ENCODE measurements at regions not wholly inside any gene's neighbourhood (a gene's known extent, or its start where the extent isn't known, plus 50 kb on each side); places are given as distances from the start of the nearest gene placed in this dataset.

GRCh38 chr16:65895486-65895885, 471.0 kb upstream of the CDH5 start:
- H3K4me3 ChIP-seq (ENCODE audit: low read length), result no peak overlapping the region
- 0 out of 2 replicates have a peak, but pooled peaks cover 4% of the 10 kb centered on the region for H3K4me1 ChIP-seq (ENCODE audit: insufficient read depth, low read length)
- BruUV-seq (replicated peaks), result no TSS peak
- intact Hi-C loops (cut with micrococcal nuclease), result no loop called here
- no peaks in the 10 kb centered on the region for H4K20me1 ChIP-seq (ENCODE audit: low read length)
- no peaks in the 10 kb centered on the region for H3K79me2 ChIP-seq (ENCODE audit: low read length)
- no peaks in the 10 kb centered on the region for H3K36me3 ChIP-seq (ENCODE audit: low read depth, low read length)
- no peak overlapping the region for H2AFZ ChIP-seq (ENCODE audit: low read length)
- H3F3A ChIP-seq (ENCODE audit: low read length, unreplicated experiment), result no peaks in the 10 kb centered on the region
- H3K4me2 ChIP-seq (ENCODE audit: low read length), result no peak overlapping the region
- CTCF ChIA-PET, result no interaction called here
- TF ChIP-seq CTCF (conservative IDR thresholded peaks at IDR 0.05; ENCODE audit: low read depth, low read length) (no peak), EZH2 (IDR thresholded peaks at IDR 0.05; ENCODE audit: low read length, unreplicated experiment) (no peak), EZH2phosphoT487 (IDR thresholded peaks at IDR 0.05; ENCODE audit: borderline replicate concordance, low read length) (no peak)
- H3K9me2 ChIP-seq (replicated peaks; ENCODE audit: low read length), result no peaks in the 10 kb centered on the region
- no peak for DNase-seq
- ATAC-seq, result no peak
- H3K27ac ChIP-seq (ENCODE audit: low read length), result no peak overlapping the region
- H3K9ac ChIP-seq (ENCODE audit: low read length), result no peak overlapping the region
- H3K9me3 ChIP-seq (ENCODE audit: low read length), result no peaks in the 10 kb centered on the region
- H3K27me3 ChIP-seq (ENCODE audit: low read length), result no peaks in the 10 kb centered on the region
- POLR2A ChIA-PET (ENCODE audit: unreplicated experiment), result no interaction called here

DNA sequence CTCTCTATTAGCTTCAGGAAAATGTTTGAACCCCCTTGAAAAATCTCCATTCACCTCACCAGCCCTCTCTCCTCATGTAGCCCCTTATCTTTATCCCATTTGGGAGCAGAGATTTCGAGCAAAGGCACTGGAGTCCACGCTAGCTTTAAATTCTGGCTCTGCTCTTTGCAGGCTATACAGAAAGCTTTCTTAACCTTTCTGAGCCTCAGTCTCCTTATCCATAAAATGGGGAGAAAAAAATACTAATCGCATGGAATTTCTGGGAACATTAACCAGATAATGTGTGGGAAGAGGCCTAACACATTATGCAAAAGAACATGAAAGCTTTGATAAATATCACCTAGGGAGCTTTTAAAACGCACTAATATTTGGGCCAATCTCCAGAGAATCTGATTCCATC, 476.3 kb upstream of the CDH5 start:
- ATAC-seq (no peak), DNase-seq (no peak)
- BruUV-seq (replicated peaks), result no TSS peak
- H3K4me1 ChIP-seq (ENCODE audit: insufficient read depth, low read length), result peaks cover 25% of the 10 kb centered on the region
- no peak overlapping the region for H3K4me3 ChIP-seq (ENCODE audit: low read length)
- H3K36me3 ChIP-seq (ENCODE audit: low read depth, low read length), result no peaks in the 10 kb centered on the region
- intact Hi-C loops (cut with micrococcal nuclease), result no loop called here
- no peaks in the 10 kb centered on the region for H3K9me3 ChIP-seq (ENCODE audit: low read length)
- ChIA-PET POLR2A (ENCODE audit: unreplicated experiment) (no interaction called here), CTCF (no interaction called here)
- H3K9ac ChIP-seq (ENCODE audit: low read length), result peak overlapping the region; percentile 24; the same call in 1 of the 2 replicates
- H3F3A ChIP-seq (ENCODE audit: low read length, unreplicated experiment), result no peaks in the 10 kb centered on the region
- no peaks in the 10 kb centered on the region for H3K79me2 ChIP-seq (ENCODE audit: low read length)
- peak overlapping the region; percentile 53 for H2AFZ ChIP-seq (ENCODE audit: low read length)
- TF ChIP-seq EZH2phosphoT487 (IDR thresholded peaks at IDR 0.05; ENCODE audit: borderline replicate concordance, low read length) (no peak), CTCF (conservative IDR thresholded peaks at IDR 0.05; ENCODE audit: low read depth, low read length) (no peak), EZH2 (IDR thresholded peaks at IDR 0.05; ENCODE audit: low read length, unreplicated experiment) (no peak)
- peak overlapping the region; percentile 69 for H3K4me2 ChIP-seq (ENCODE audit: low read length)
- H4K20me1 ChIP-seq (ENCODE audit: low read length), result no peaks in the 10 kb centered on the region
- peak overlapping the region; percentile 91 for H3K27ac ChIP-seq (ENCODE audit: low read length)
- no peaks in the 10 kb centered on the region for H3K27me3 ChIP-seq (ENCODE audit: low read length)
- no peaks in the 10 kb centered on the region for H3K9me2 ChIP-seq (replicated peaks; ENCODE audit: low read length)

DNA sequence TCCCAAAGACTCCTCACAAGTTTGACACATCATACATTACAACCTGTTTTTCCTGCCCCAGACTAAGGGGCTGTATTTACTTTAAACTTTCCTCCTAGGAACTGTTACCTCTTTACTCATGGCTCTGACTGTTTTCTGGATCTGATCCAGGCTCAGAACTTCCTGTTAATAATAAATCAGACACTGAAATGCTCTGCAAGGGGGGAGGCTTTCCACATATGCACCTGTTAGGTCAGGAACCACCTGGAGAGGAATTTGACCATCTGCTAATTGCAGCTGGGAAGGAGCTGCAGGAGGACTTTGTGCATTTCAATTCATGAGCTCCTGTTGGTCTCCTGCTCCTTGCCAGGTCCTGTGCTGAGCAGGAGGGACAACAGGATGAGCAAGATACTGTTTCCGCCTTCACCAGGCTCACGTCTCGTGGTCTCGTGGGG, 476.9 kb upstream of the CDH5 start:
- BruUV-seq (replicated peaks), result no TSS peak
- ATAC-seq, result peak; percentile 97
- POLR2A ChIA-PET (ENCODE audit: unreplicated experiment), result no interaction called here
- H3F3A ChIP-seq (ENCODE audit: low read length, unreplicated experiment), result no peaks in the 10 kb centered on the region
- H3K4me2 ChIP-seq (ENCODE audit: low read length), result peak overlapping the region; percentile 69
- peak overlapping the region; percentile 91 for H3K27ac ChIP-seq (ENCODE audit: low read length)
- H3K36me3 ChIP-seq (ENCODE audit: low read depth, low read length), result no peaks in the 10 kb centered on the region
- H4K20me1 ChIP-seq (ENCODE audit: low read length), result no peaks in the 10 kb centered on the region
- H3K9me3 ChIP-seq (ENCODE audit: low read length), result no peaks in the 10 kb centered on the region
- no peaks in the 10 kb centered on the region for H3K79me2 ChIP-seq (ENCODE audit: low read length)
- H3K9ac ChIP-seq (ENCODE audit: low read length), result peak overlapping the region; percentile 24; the same call in 1 of the 2 replicates
- H3K4me3 ChIP-seq (ENCODE audit: low read length), result no peak overlapping the region
- no peaks in the 10 kb centered on the region for H3K9me2 ChIP-seq (replicated peaks; ENCODE audit: low read length)
- peak overlapping the region; percentile 53 for H2AFZ ChIP-seq (ENCODE audit: low read length)
- H3K27me3 ChIP-seq (ENCODE audit: low read length), result no peaks in the 10 kb centered on the region
- intact Hi-C loops (cut with micrococcal nuclease), result no loop called here
- CTCF ChIA-PET, result no interaction called here
- no peak for TF ChIP-seq EZH2phosphoT487 (IDR thresholded peaks at IDR 0.05; ENCODE audit: borderline replicate concordance, low read length)
- no peak for TF ChIP-seq EZH2 (IDR thresholded peaks at IDR 0.05; ENCODE audit: low read length, unreplicated experiment)
- no peak for TF ChIP-seq CTCF (conservative IDR thresholded peaks at IDR 0.05; ENCODE audit: low read depth, low read length)
- DNase-seq, result peak; percentile 96
- H3K4me1 ChIP-seq (ENCODE audit: insufficient read depth, low read length), result peaks cover 28% of the 10 kb centered on the region
